GM12878 (cell line): ENCODE measurements at regions not wholly inside any gene's neighbourhood (a gene's known extent, or its start where the extent isn't known, plus 50 kb on each side); places are given as distances from the start of the nearest gene placed in this dataset.

Experiments used
- MTA3 ChIP-seq: IDR thresholded peaks from 2 replicates; pipeline ENCODE4 v1.6.1; 2012; ENCODE audit warnings: low read length, inconsistent platforms, borderline replicate concordance
- POLR2A ChIP-seq: IDR thresholded peaks from 2 replicates; pipeline ENCODE4 v1.6.1; 2011; ENCODE audit warnings: low read depth, mild to moderate bottlenecking, low read length
- RCOR1 ChIP-seq: conservative IDR thresholded peaks from 2 replicates; pipeline ENCODE4 v1.6.1; 2012; ENCODE audit warnings: low read depth, low read length, improper control_type of control experiment
- TF ChIP-seq, protein P1 (sequence below): IDR thresholded peaks from 2 replicates; pipeline ENCODE4 v1.6.1; 2011; ENCODE audit warnings: mild to moderate bottlenecking, low read depth, low read length, moderate library complexity; ENCODE audit not compliant: insufficient replicate concordance

DNA sequence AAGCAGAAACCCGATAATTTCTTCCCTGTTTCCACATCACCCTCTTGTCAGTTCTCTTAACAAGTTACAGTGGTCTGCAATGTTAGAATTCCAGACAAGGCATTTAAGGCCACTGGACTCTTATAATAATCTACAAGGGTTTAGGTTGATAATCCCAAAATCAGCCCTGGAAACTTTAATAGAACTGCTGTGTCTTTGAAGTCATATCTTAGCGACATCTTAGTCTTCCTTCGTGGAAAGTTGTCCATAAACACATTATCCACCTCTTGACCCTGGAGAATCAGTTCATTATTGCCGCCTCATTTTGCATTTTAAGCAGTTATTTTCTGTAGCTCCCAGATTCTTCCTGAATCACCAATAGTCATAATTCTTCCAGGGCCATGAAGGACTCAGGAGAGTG lies 108.6 kb upstream of the PLCB4 start:
- TF ChIP-seq POLR2A = no peak
- no peak for TF ChIP-seq RCOR1
- TF ChIP-seq MTA3 = no peak
- TF ChIP-seq, protein P1, sequence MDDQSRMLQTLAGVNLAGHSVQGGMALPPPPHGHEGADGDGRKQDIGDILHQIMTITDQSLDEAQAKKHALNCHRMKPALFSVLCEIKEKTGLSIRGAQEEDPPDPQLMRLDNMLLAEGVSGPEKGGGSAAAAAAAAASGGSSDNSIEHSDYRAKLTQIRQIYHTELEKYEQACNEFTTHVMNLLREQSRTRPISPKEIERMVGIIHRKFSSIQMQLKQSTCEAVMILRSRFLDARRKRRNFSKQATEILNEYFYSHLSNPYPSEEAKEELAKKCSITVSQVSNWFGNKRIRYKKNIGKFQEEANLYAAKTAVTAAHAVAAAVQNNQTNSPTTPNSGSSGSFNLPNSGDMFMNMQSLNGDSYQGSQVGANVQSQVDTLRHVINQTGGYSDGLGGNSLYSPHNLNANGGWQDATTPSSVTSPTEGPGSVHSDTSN = no peak
